ENCODE measurements at regions not wholly inside any gene's neighbourhood (a gene's known extent, or its start where the extent isn't known, plus 50 kb on each side); places are given as distances from the start of the nearest gene placed in this dataset.

DNA sequence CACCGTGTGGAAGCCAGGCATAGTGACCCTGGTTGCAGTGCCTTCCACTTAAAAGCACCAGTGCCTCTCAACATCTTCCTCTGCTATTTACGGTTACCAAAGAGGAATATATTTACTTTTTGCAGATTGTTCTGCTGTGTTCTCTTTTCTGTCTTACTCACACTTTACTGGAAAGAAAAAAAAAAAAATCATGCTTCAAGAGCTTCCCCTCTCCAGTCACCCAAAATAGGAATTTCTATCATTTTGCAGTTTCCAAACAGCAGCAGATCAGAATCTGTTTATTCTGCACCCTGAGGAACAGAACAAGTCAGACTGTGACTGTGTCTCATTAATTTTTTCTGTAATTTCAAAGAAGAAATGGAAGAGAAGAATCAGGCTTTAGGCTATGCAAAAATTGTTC is 96.1 kb downstream of the KCNJ2 start (continued):
- TF ChIP-seq, protein P1, sequence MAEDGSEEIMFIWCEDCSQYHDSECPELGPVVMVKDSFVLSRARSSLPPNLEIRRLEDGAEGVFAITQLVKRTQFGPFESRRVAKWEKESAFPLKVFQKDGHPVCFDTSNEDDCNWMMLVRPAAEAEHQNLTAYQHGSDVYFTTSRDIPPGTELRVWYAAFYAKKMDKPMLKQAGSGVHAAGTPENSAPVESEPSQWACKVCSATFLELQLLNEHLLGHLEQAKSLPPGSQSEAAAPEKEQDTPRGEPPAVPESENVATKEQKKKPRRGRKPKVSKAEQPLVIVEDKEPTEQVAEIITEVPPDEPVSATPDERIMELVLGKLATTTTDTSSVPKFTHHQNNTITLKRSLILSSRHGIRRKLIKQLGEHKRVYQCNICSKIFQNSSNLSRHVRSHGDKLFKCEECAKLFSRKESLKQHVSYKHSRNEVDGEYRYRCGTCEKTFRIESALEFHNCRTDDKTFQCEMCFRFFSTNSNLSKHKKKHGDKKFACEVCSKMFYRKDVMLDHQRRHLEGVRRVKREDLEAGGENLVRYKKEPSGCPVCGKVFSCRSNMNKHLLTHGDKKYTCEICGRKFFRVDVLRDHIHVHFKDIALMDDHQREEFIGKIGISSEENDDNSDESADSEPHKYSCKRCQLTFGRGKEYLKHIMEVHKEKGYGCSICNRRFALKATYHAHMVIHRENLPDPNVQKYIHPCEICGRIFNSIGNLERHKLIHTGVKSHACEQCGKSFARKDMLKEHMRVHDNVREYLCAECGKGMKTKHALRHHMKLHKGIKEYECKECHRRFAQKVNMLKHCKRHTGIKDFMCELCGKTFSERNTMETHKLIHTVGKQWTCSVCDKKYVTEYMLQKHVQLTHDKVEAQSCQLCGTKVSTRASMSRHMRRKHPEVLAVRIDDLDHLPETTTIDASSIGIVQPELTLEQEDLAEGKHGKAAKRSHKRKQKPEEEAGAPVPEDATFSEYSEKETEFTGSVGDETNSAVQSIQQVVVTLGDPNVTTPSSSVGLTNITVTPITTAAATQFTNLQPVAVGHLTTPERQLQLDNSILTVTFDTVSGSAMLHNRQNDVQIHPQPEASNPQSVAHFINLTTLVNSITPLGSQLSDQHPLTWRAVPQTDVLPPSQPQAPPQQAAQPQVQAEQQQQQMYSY (CRISPR knock-in tag; IDR thresholded peaks at IDR 0.05), result no peak
- TF ChIP-seq, protein P2, sequence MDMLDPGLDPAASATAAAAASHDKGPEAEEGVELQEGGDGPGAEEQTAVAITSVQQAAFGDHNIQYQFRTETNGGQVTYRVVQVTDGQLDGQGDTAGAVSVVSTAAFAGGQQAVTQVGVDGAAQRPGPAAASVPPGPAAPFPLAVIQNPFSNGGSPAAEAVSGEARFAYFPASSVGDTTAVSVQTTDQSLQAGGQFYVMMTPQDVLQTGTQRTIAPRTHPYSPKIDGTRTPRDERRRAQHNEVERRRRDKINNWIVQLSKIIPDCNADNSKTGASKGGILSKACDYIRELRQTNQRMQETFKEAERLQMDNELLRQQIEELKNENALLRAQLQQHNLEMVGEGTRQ (CRISPR knock-in tag; IDR thresholded peaks at IDR 0.05), result no peak
- TF ChIP-seq JAZF1 (CRISPR knock-in tag; IDR thresholded peaks at IDR 0.05), result no peak
- no peak for TF ChIP-seq SMAD4 (CRISPR knock-in tag; IDR thresholded peaks at IDR 0.05)

DNA sequence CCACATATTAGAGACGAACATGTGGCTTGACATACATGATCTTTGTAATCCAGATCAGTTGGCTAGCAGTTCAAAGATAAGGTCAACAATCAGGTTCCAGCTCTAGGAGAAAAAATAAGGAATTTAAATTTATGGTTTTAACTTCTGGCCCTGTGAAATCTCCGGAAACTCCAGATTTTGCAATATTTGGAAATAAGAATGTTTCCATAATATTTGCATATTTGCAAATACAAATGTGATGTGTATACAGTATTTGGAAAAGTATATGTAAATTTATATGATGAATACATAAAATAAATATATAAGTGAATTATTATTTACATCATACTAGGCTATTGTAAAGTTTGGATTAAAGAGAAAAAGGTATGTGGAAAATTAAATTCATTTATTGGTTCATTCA is 97.1 kb downstream of the KCNJ2 start:
- ChIA-PET CTCF (no interaction called here), POLR2A (no interaction called here)
- no peak overlapping the region for H3K27ac Mint-ChIP-seq
- H3K36me3 Mint-ChIP-seq, result 0 out of 2 replicates have a peak, but pooled peaks cover 4% of the 10 kb centered on the region
- H3K27me3 Mint-ChIP-seq (ENCODE audit: low read depth), result no peaks in the 10 kb centered on the region
- H3K4me1 Mint-ChIP-seq, result peaks cover 12% of the 10 kb centered on the region
- DNase-seq (ENCODE audit: low spot score) (no peak), ATAC-seq (no peak)
- TF ChIP-seq, protein P3, sequence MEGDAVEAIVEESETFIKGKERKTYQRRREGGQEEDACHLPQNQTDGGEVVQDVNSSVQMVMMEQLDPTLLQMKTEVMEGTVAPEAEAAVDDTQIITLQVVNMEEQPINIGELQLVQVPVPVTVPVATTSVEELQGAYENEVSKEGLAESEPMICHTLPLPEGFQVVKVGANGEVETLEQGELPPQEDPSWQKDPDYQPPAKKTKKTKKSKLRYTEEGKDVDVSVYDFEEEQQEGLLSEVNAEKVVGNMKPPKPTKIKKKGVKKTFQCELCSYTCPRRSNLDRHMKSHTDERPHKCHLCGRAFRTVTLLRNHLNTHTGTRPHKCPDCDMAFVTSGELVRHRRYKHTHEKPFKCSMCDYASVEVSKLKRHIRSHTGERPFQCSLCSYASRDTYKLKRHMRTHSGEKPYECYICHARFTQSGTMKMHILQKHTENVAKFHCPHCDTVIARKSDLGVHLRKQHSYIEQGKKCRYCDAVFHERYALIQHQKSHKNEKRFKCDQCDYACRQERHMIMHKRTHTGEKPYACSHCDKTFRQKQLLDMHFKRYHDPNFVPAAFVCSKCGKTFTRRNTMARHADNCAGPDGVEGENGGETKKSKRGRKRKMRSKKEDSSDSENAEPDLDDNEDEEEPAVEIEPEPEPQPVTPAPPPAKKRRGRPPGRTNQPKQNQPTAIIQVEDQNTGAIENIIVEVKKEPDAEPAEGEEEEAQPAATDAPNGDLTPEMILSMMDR (IDR thresholded peaks at IDR 0.05), result no peak
- TF ChIP-seq ZBTB43 (CRISPR knock-in tag; IDR thresholded peaks at IDR 0.05), result no peak
- TF ChIP-seq GTF2I (CRISPR knock-in tag; conservative IDR thresholded peaks at IDR 0.05), result no peak
- no peak for TF ChIP-seq IRF2 (CRISPR knock-in tag; IDR thresholded peaks at IDR 0.05; ENCODE audit: borderline replicate concordance, low read depth)
- TF ChIP-seq ZNF317 (CRISPR knock-in tag; IDR thresholded peaks at IDR 0.05; ENCODE audit: borderline replicate concordance, low read depth), result no peak
- no peak for TF ChIP-seq NFATC4 (CRISPR knock-in tag; IDR thresholded peaks at IDR 0.05)
- no peak for TF ChIP-seq HMGA2 (CRISPR knock-in tag; IDR thresholded peaks at IDR 0.05)
- TF ChIP-seq, protein P4, sequence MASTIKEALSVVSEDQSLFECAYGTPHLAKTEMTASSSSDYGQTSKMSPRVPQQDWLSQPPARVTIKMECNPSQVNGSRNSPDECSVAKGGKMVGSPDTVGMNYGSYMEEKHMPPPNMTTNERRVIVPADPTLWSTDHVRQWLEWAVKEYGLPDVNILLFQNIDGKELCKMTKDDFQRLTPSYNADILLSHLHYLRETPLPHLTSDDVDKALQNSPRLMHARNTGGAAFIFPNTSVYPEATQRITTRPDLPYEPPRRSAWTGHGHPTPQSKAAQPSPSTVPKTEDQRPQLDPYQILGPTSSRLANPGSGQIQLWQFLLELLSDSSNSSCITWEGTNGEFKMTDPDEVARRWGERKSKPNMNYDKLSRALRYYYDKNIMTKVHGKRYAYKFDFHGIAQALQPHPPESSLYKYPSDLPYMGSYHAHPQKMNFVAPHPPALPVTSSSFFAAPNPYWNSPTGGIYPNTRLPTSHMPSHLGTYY (CRISPR knock-in tag; IDR thresholded peaks at IDR 0.05), result no peak
- TF ChIP-seq ZNF219 (CRISPR knock-in tag; IDR thresholded peaks at IDR 0.05; ENCODE audit: borderline replicate concordance), result no peak
- no peak for TF ChIP-seq GABPB1 (CRISPR knock-in tag; IDR thresholded peaks at IDR 0.05)
- no peak for TF ChIP-seq NR1H2 (CRISPR knock-in tag; IDR thresholded peaks at IDR 0.05)
- no peak for TF ChIP-seq NR2C2 (CRISPR knock-in tag; IDR thresholded peaks at IDR 0.05)
- TF ChIP-seq EMX1 (CRISPR knock-in tag; IDR thresholded peaks at IDR 0.05), result no peak
- no peak for TF ChIP-seq TCF7 (CRISPR knock-in tag; IDR thresholded peaks at IDR 0.05; ENCODE audit: low read depth)
- no peak for TF ChIP-seq MXD4 (CRISPR knock-in tag; IDR thresholded peaks at IDR 0.05; ENCODE audit: borderline replicate concordance)
- TF ChIP-seq SMAD3 (CRISPR knock-in tag; IDR thresholded peaks at IDR 0.05; ENCODE audit: borderline replicate concordance), result no peak
- TF ChIP-seq, protein P5, sequence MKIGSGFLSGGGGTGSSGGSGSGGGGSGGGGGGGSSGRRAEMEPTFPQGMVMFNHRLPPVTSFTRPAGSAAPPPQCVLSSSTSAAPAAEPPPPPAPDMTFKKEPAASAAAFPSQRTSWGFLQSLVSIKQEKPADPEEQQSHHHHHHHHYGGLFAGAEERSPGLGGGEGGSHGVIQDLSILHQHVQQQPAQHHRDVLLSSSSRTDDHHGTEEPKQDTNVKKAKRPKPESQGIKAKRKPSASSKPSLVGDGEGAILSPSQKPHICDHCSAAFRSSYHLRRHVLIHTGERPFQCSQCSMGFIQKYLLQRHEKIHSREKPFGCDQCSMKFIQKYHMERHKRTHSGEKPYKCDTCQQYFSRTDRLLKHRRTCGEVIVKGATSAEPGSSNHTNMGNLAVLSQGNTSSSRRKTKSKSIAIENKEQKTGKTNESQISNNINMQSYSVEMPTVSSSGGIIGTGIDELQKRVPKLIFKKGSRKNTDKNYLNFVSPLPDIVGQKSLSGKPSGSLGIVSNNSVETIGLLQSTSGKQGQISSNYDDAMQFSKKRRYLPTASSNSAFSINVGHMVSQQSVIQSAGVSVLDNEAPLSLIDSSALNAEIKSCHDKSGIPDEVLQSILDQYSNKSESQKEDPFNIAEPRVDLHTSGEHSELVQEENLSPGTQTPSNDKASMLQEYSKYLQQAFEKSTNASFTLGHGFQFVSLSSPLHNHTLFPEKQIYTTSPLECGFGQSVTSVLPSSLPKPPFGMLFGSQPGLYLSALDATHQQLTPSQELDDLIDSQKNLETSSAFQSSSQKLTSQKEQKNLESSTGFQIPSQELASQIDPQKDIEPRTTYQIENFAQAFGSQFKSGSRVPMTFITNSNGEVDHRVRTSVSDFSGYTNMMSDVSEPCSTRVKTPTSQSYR (CRISPR knock-in tag; IDR thresholded peaks at IDR 0.05), result no peak
- TF ChIP-seq TEAD1 (CRISPR knock-in tag; IDR thresholded peaks at IDR 0.05), result no peak
- H3K4me3 Mint-ChIP-seq, result no peak overlapping the region
- peaks cover 12% of the 10 kb centered on the region for H3K9me3 Mint-ChIP-seq
